ENCODE measurements at regions not wholly inside any gene's neighbourhood (a gene's known extent, or its start where the extent isn't known, plus 50 kb on each side); places are given as distances from the start of the nearest gene placed in this dataset.

DNA sequence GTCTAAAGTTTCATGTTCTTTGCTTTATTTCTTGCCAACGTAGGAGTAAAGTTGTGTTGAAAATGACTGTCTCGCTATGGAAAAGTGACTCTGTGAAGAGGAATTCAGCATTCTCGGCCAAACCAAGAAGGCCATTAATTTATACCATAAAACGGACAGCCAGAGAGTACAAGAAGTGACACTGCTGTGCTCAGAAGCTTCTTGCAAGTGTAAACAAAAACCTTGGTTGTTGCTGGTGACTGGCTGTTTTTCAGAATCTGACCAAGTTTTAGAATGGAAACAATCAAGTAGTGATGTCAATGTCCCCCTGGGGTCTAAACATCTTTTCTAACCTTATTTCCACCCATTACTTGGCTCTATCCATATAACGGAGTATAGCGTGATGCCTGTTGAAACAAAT lies 201.9 kb downstream of the INHBA start:
- H2BK5ac ChIP-seq (ENCODE audit: insufficient read length, low read length), result no peak overlapping the region
- no peak overlapping the region for H2BK120ac ChIP-seq (ENCODE audit: low read depth, low read length, poor library complexity, severe bottlenecking)
- no peaks in the 10 kb centered on the region for H4K20me1 ChIP-seq (ENCODE audit: control insufficient read depth, insufficient read depth, insufficient read length)
- H4K8ac ChIP-seq (replicated peaks; ENCODE audit: insufficient read length, low read depth, low read length), result no peak overlapping the region
- H3K27ac Mint-ChIP-seq, result no peak overlapping the region
- H3K4ac ChIP-seq (ENCODE audit: low read depth, low read length), result no peak overlapping the region
- no peaks in the 10 kb centered on the region for H3K9me3 ChIP-seq (ENCODE audit: control insufficient read depth, low read depth, low read length)
- H3K27me3 Mint-ChIP-seq (ENCODE audit: low read depth), result no peaks in the 10 kb centered on the region
- no peaks in the 10 kb centered on the region; the same call in 1 of the 2 replicates for H3K4me1 ChIP-seq (ENCODE audit: insufficient read depth, low read length)
- no peaks in the 10 kb centered on the region for H3K9me3 Mint-ChIP-seq
- H3K9ac ChIP-seq (ENCODE audit: extremely low read depth, insufficient read length, low read length), result no peak overlapping the region
- no peak overlapping the region for H2BK12ac ChIP-seq (ENCODE audit: insufficient read length, low read depth, low read length)
- WGBS (ENCODE audit: extremely low coverage, insufficient read length, low lambda C conversion rate), result no CpG with 5 or more reads among the region's 6 CpGs
- H3K56ac ChIP-seq (ENCODE audit: insufficient read length, low read depth, low read length), result no peak overlapping the region
- no peak overlapping the region for H4K5ac ChIP-seq (ENCODE audit: insufficient read length, low read depth, low read length)
- H4K91ac ChIP-seq (ENCODE audit: insufficient read length, low read depth, low read length), result no peak overlapping the region
- no peak overlapping the region for H3T11ph ChIP-seq (ENCODE audit: low read length)
- H3K18ac ChIP-seq (ENCODE audit: insufficient read length, low read depth, low read length), result no peak overlapping the region
- no peak overlapping the region for H2AK5ac ChIP-seq (ENCODE audit: insufficient read length, low read length)
- no peaks in the 10 kb centered on the region for H3K79me1 ChIP-seq (ENCODE audit: insufficient read depth, low read depth, low read length, poor library complexity, severe bottlenecking)
- H3K23me2 ChIP-seq (ENCODE audit: insufficient read length, low read depth, low read length, poor library complexity, severe bottlenecking), result no peaks in the 10 kb centered on the region
- no peaks in the 10 kb centered on the region for H3K36me3 Mint-ChIP-seq (ENCODE audit: insufficient read depth in 1 of 3, low read depth in 3 of 3)
- H3K79me2 ChIP-seq (ENCODE audit: insufficient read depth, low read length), result no peaks in the 10 kb centered on the region
- no peak overlapping the region for H2AFZ ChIP-seq (ENCODE audit: low read length)
- H3K4me2 ChIP-seq (ENCODE audit: insufficient read depth, insufficient read length, low read length), result no peak overlapping the region
- no peak overlapping the region for H3K4me3 Mint-ChIP-seq
- H3K14ac ChIP-seq (ENCODE audit: insufficient read depth, low read length), result no peak overlapping the region
- no peak overlapping the region for H2BK20ac ChIP-seq (ENCODE audit: low read depth, low read length, poor library complexity, severe bottlenecking)
- no peak overlapping the region for H3K27ac ChIP-seq (ENCODE audit: insufficient read length, low read depth, low read length)
- H3K4me1 Mint-ChIP-seq, result peaks cover 0 to 3% of the 10 kb centered on the region in 2 experiments; a peak in 1 of 4 replicates
- TF ChIP-seq, protein P1, sequence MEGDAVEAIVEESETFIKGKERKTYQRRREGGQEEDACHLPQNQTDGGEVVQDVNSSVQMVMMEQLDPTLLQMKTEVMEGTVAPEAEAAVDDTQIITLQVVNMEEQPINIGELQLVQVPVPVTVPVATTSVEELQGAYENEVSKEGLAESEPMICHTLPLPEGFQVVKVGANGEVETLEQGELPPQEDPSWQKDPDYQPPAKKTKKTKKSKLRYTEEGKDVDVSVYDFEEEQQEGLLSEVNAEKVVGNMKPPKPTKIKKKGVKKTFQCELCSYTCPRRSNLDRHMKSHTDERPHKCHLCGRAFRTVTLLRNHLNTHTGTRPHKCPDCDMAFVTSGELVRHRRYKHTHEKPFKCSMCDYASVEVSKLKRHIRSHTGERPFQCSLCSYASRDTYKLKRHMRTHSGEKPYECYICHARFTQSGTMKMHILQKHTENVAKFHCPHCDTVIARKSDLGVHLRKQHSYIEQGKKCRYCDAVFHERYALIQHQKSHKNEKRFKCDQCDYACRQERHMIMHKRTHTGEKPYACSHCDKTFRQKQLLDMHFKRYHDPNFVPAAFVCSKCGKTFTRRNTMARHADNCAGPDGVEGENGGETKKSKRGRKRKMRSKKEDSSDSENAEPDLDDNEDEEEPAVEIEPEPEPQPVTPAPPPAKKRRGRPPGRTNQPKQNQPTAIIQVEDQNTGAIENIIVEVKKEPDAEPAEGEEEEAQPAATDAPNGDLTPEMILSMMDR (conservative IDR thresholded peaks at IDR 0.05), result no peak
- H2BK15ac ChIP-seq (ENCODE audit: low read depth, low read length), result no peak overlapping the region
- no peak for DNase-seq
- no peaks in the 10 kb centered on the region for H3K27me3 ChIP-seq (ENCODE audit: insufficient read depth, low read length)
- H3K23ac ChIP-seq (ENCODE audit: insufficient read length, low read depth, low read length), result no peak overlapping the region

All from H9 (cell line).